GM19238 (cell line): ENCODE measurements at regions not wholly inside any gene's neighbourhood (a gene's known extent, or its start where the extent isn't known, plus 50 kb on each side); places are given as distances from the start of the nearest gene placed in this dataset.
"Not testable (repeated sequence)": the region's sequence is repeated elsewhere in the genome, so short reads cannot be mapped to it uniquely, and the experiment has no call there.

Experiments used
- DNase-seq: peaks from one replicate; pipeline ENCODE4 v3.0.0; 2011; ENCODE audit warnings: low spot score; ENCODE audit not compliant: insufficient read length

DNA sequence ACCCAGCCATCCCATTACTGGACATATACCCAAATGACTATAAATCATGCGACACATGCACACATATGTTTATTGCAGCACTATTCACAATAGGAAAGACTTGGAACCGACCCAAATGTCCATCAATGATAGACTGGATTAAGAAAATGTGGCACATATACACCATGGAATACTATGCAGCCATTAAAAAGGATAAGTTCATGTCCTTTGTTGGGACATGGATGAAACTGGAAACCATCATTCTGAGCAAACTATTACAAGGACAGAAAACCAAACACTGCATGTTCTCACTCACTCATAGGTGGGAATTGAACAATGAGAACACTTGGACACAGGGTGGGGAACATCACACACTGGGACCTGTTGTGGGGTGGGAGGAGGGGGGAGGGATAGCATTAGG lies 586.5 kb upstream of the CAMK1G start:
- not testable (repeated sequence) for DNase-seq

DNA sequence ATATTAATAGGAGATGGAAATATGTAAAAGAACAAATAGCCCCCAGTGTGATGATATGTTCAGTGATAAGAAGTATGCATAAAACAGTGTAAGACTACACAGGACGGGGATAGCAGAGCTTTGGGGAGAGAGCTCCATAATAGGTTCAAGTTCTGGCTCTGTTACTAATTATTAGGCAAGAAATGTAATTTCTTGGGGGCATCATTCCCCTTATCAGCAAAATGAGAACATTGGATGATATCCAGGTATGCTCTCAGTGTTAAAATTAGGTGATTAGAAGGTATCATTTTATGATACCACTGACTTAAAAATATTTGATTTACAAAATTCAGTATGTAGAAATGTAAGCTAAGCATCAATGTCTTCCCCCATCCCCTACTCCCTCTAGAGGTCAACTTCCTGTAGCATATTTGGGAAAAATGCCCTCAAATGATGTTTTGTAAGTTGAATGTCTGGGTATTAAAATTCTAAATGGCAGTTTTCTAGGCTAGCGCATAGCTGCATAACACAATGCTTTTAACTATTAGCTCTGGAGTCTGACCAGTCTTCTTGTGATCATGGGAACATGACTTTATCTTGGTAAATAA lies 585.7 kb upstream of the CAMK1G start:
- no peak for DNase-seq

DNA sequence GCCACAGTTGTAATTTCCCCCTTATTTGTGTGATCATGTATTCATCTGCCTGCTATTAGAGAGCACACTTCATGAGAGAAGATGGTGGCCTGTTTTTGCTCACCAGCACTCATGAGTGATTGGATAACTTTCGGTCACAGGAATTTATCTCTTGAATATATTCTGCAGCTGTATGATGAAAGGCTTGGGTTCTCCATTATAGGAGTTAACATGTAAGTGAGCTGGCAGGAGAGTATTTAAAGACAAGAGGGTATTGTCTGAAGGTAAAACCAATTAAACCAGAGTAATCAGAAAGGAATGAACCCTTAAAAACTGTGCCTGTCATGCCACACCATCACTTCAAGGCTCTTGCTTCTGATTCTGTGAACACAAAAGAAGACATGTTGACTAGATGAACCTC lies 574.9 kb upstream of the CAMK1G start:
- DNase-seq = no peak

DNA sequence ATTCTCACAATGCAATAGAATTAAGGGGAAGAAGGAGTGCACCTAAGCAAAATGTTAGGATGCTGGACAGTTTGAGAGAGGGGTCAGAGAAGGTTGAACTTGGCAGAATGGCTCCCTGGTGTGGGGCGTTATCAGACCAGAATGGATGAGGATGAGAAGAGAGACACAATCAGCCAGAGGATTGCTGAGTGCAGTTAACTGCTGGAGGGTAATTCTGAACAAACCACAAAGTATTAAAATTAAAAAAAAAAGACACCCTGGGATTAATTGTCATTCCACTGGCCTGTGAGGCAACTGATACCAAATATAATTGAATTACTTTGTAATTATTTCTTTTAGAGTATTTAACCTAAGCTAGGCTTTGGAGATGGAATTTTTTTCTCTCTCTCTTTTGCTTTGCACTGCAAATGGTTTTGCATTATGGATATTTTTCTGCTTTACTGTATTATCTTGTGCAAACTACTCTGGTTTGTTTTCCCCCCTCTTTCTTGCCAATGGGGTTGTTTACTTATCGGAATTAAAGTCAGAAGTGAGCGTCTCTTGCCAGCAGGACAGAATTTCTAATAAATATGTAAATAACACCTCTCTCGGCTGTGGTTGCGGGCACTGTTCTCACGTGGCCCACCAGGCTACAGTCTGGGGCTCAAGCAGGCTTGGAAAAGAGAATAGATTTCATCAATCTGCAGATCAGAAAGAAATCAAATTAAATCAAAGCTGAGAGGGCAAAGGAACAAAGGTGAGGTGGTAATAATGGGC lies 572.9 kb upstream of the CAMK1G start:
- DNase-seq = no peak

DNA sequence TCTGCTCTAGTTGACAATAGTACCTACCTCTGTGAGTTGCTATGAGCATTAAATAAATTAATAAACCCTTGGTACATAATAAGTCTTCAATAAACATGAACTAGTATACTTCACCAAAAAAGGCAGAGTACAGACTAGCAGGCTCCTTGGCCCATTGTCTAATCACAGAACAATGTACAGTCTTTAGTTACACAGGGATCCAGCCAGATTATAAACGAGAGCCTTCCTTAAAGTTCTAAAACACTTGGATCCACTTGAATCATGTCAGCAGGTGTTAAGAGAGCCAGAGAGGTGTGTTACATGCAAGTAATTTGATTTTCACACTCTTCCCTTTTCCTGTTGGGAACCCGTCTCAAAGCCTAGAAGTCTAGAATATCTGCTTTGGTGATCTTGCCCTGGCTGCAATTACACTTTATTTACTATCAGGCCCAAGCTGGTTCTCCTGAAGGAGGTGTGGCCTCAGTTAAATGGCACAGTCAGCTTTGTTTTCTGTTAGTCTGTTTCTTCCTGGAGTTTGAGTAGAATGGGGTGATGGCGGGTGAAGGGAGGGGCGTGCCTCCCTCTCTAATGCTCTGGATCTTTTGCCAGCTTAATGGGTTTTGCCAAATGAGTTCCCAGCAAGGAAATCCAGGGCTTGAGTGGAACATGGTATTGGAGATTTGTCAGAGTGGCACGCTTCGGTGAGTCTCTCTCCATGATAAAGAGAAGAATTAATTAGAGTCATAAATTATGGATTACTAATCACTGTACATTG lies 570.9 kb upstream of the CAMK1G start:
- no peak for DNase-seq

DNA sequence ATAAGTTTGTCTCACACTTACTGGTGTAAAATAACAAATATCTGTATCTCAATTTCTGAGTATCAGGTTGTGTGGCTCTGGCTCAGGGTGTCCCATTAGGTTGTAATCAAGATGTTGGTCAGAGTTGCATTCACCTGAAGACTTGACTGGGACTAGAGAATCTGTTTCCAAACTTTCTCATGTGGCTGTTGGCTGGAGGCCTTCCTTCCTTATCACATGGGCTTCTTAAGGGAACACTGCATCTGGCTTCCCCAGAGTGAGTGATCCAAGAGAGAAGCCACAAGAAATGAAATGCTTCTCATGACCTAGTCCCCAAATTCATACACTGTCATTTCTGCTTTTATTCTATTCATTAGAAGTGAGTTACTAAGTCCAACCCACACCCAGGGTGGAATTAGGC lies 568.4 kb upstream of the CAMK1G start:
- no peak for DNase-seq

DNA sequence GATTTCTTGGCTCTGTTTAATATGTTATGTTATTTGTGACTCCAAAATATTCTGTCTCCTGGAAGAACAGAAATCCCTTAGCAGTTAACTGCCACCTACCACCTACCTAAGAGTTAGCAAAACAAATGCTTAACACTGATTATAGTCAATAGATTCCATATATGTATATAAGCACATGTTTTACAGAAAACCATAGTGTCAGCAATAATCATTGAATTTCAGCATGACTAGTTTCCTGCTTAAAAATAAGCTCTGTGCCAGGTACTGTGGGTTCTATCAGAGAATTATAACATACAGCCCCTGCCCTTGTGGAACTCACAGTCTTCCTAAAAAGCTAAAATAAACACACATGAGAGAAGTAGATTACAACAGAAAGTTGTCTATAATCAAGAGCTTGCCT lies 561.9 kb upstream of the CAMK1G start:
- DNase-seq = no peak

DNA sequence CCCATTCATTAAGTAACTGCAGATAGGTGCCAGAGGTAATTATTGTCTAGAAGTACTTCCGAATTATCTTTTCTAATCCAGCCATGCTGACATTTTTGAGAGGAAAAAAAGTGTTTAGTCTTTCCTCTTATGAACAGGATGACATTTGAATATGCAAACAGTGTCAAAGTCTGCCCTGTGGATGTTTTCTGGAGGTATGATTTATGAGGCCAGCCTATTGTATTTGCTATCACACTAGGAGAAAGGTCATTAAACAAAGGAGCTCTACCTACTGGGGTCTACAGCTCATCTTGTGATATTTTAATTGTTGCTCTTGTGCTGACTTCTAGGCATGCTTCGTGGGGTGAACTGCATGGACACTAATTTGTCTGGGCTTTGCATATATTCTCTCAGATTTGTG lies 559.7 kb upstream of the CAMK1G start:
- DNase-seq = no peak

DNA sequence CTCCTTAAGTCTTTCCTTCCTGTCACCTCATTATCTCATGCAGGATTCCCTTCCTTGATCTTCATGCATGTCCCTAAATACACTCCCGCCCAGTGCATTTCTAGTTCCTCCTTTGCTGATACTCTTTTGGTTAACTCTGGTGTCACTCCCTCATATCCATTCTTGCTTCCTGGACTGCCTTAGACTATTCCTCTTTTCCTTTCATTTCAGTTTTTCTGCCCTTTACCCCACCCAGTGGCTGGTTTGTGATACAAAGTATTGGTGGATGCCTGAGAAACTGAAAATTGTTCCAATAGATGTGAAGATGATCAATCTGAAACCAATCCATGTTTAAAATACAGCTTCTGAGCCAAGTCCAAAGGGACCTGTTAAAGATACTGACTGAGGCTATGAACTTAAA lies 553.8 kb upstream of the CAMK1G start:
- DNase-seq = no peak

DNA sequence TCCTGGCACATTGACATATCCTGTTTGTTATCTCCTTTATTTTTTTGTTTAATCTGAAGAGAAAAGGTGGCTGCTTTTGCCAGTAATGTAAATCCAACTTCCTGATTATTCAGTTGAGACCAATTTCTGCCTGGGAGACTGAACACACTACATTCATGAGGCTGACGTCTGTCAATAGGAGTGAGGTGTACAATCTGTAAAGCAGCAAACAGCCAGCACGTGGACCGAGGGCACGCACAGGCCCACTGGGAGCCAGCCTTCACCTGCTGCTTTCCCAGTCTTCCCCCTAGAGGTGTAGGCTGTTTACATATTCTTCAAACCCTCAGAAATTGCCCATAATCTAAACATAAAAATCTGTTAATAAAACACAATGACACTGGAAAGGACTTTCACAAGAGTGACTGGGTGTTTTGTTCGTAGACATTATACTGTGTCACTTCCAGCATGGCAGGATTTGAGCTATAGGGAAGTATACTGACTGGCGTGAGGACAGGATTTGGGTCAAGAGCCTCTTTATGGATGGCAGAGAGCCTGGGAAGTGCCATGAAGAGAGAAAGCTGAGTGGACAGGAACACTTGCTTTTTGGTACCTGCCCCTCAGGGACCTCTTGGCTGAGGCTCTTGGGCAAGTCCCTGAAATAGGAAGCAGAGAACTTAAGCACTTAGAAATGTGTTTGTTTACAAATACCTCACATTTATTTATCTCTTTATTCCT lies 552.9 kb upstream of the CAMK1G start:
- no peak for DNase-seq

DNA sequence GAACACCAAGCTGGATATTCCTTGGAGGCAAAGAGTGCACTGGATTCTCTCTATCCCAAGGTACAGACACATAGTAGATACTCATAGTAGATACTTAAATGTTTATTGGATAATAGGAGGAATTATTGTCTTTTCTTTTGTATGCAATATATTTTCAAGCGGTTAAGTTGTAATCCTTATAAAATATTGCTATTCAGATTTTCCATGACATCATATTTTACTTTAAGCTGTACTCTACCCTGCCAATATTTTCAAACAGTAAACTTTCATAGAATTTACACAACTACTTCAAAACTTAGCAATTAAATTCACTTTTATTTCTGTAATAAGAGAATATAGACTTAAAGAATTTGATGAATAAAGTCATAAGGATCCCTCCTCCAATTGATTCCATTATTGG lies 546.5 kb upstream of the CAMK1G start:
- DNase-seq = no peak

DNA sequence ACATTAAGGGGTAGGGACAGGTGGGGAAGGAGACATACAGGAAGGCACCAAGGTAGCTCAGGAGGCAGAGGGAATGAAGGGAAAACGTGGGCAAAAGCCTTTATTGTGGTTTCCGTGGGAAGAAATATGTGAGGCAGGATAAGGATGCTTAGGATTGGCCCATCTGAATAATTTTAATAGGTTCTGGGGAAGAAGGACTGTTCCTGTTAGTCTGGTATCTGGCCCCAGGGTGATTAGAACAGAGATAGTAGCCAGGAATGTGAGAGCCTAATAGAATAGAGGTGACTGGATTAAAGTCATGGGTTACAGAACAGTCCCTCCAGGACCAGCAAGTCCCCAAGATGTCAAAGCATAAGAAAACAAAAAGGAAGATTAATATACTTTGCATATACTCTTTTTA lies 545.2 kb upstream of the CAMK1G start:
- no peak for DNase-seq

DNA sequence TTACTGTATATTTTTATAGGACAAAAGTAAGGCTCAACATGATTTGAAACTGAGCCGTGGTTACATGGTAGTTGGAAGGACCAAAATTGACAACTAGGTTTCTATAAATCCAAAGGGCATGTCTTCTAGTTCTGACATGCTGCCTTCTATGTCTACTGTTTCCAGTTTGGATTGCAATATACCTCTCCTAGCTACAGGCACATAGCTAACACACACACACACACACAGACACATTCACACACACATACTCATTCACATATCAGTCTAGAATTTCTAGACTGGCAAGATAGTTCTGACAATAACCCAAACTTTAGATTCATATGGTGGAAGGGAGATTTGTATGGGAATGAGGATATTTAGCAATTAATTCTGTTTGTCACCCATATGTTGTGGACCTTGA lies 544.8 kb upstream of the CAMK1G start:
- no peak for DNase-seq

DNA sequence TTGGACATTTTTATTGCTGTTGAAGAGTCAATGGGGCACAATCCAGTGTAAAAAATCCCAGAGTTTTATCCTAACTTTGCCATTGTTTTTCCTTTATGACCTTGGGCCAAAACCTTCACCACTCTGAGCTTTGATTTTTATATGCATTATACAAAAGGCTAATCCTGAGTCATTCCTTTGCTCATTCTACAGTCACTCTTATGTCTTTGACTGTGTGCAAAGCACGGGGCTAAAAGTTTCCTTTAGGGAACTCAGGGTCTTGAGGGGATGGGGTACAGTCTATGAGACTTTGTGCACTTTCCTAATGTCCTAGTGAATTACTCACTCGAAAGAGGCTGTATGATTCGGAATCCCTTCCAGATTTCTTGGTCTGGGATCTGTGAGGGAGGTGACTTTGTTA lies 543.2 kb upstream of the CAMK1G start:
- no peak for DNase-seq

DNA sequence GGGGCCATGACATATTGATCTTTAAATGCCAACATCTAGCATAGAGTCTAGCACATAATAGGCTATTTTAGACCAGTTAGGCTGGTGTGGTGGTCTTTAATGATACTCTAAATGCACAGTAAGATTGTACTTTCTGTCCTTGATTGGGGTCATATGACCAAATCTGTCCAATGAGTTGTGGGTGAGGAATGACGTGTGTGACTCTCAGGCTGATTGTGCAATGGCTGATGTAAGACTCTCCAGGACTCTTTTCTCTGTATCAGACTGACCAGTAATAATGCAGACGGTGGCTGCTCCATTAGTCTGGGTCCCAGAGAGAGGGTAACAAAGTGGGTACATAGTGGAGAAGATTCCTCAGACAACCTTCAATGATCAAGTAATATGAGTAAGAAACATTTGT lies 541.6 kb upstream of the CAMK1G start:
- no peak for DNase-seq

DNA sequence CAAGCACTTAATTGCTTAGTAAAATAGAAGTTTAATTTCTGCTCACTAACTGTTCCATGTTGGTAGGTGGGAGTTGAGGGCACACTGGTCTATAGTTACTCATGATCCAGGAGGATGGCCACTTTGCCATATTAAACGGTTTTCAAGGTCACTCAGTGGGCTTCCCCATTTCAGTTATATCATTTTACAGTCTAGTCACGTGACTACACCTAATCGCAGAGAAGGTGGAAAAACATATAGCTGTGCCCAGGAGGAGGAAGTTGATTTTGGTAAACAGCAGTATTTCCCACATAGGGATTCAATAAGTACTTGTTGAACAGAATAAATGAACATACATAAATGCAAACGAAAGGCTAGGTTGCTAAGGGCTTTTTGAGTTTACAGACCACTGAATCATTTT lies 541.1 kb upstream of the CAMK1G start:
- no peak for DNase-seq

DNA sequence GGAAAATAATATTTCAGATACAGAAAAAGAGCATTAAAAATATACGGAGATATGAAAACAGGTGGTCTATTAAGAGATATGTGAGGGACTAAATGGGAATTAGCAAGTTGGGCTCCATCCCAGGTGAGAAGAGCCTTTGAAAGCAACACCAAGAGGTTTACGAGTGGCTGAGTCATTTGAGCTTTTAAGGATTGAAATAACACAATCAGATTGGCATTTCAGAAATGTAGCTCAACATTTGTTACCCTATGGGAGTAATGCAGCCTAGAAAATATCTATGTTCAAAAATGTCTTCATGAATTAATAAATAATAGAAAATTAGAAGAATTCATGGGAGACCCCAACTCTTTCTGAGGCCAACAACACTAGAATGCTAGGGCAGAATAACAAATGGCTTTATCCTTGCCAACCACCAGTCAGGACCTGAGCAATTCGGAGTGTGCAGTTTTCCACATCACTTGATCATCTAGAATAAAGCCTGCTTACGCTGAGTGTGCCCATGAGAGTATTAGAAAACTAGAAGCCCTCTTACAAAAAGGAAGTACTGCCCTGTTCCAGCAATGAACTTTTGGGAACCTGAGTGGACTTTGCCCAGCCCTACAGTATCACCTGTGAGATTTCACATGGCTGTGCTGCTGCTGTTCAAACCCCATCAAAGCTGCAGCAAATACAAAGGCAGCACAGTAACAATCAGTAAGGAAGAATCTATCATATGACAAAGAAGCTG lies 538.0 kb upstream of the CAMK1G start:
- DNase-seq = no peak

DNA sequence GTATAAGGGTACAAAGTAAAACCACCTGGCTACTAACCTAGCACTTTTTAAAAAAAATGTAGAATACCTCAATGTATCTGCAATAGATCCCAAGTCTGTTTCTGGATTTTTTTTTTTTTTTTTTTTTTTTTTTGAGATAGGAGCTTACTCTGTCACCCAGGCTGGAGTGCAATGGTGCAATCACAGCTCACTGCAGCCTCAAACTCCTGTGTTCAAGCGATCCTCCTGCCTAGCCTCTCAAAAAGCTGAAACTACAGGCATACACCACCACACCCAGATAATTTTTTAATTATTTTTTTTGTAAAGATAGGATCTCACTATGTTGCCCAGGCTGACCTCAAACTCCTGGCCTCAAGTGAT lies 537.5 kb upstream of the CAMK1G start:
- DNase-seq = no peak

DNA sequence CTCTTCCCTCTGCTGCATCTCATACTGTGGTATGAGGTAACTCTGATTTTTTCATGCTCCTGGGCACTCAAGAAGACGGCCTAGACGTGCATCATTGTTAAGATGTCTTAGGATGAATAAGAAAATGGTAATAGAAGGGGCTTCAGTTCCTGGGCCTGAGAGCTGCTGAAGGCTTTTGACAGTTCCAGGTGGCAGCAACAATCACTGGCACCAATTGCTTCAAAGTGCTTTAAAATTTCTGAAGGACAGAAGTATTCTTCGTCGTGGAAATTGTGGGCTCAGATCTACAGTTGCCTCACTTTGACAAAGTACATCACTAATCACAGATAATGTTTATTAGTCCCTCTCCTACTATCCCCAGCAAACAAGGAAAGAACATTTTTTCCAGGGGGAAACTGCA lies 536.6 kb upstream of the CAMK1G start:
- no peak for DNase-seq

DNA sequence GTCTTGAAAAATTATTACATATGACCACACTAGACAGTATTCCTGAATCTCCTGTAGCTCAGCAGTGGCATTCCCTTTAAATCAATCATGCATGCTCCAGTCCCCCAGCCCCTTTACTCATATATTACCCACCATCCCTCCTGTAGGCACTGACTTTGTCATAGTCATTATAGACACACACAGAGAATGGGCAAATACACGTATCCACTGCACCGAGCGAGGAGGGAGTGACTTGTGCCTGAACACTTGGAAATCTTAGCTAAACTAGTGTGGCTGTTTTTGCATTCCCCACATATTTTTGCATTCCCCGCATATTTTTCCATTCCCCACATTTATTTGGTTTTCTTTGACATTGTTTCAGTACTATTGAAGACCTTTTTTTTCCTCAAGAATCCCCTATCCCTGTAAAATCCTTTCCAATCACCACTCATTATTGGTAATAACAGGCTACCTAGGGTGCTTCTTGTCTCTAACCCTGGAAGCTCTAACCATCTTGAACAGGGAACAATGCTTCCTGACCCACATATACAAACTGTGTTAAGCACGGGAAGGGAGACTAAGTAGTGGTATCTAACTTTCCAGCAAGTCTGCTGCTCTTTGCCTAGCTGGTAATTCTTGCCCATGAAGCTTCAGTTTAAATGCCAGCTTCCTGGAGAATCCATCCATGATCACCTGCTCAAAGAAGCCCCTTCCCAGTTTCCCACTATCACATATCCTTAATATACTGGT lies 534.4 kb upstream of the CAMK1G start:
- DNase-seq = no peak

DNA sequence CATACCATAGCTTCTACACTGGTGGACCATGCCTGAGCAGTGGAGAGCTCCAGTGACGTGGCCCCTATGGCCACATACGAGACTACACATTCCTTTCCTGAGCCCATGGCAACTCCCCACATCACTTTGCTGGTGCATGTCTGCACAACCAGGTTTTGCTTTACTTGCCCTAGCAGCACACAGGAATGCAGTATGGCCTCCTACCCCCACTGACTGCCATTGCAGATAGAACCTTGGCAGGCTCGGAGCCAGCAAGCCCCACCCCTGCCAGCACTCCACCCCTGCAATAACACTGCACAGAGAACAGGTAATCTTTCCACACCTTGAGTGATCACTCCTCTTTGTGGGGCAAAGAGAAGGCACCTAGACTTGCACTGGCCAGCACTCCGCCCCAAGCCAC lies 531.9 kb upstream of the CAMK1G start:
- DNase-seq = no peak
